HG03565 (cell line): ENCODE measurements at regions not wholly inside any gene's neighbourhood (a gene's known extent, or its start where the extent isn't known, plus 50 kb on each side); places are given as distances from the start of the nearest gene placed in this dataset.

Experiments
- ATAC-seq: cut with Tn5 transposase; IDR thresholded peaks from one replicate; pipeline ENCODE4 v1.9.1; 2021; ENCODE audit warnings: mild to moderate bottlenecking, moderate library complexity; ENCODE audit not compliant: unreplicated experiment

GRCh38 chr10:104505521-104506042 lies 135.5 kb upstream of the SORCS3 start:
- no peak for ATAC-seq

- no peak for ATAC-seq
Observed at GRCh38 chr10:104509981-104510380, 131.1 kb upstream of the SORCS3 start.

GRCh38 chr10:104510644-104511043 lies 130.4 kb upstream of the SORCS3 start:
- ATAC-seq: no peak

- no peak for ATAC-seq
Observed at GRCh38 chr10:104512800-104513199, 128.3 kb upstream of the SORCS3 start.

- ATAC-seq: no peak
Observed at GRCh38 chr10:104515678-104516199, 125.4 kb upstream of the SORCS3 start.

- ATAC-seq: no peak
Observed at GRCh38 chr10:104516986-104517385, 124.1 kb upstream of the SORCS3 start.

GRCh38 chr10:104517946-104518345 lies 123.1 kb upstream of the SORCS3 start:
- no peak for ATAC-seq

GRCh38 chr10:104518891-104519290 lies 122.2 kb upstream of the SORCS3 start:
- no peak for ATAC-seq

GRCh38 chr10:104520653-104521052 lies 120.4 kb upstream of the SORCS3 start:
- no peak for ATAC-seq

GRCh38 chr10:104521901-104522694 lies 119.0 kb upstream of the SORCS3 start:
- no peak for ATAC-seq

GRCh38 chr10:104526188-104526587 lies 114.9 kb upstream of the SORCS3 start:
- ATAC-seq: no peak

- no peak for ATAC-seq
Observed at GRCh38 chr10:104527013-104527412, 114.1 kb upstream of the SORCS3 start.

GRCh38 chr10:104540181-104540580 lies 100.9 kb upstream of the SORCS3 start:
- ATAC-seq: no peak

- no peak for ATAC-seq
Observed at GRCh38 chr10:104541820-104542219, 99.3 kb upstream of the SORCS3 start.

GRCh38 chr10:104546336-104546735 lies 94.8 kb upstream of the SORCS3 start:
- no peak for ATAC-seq

- no peak for ATAC-seq
Observed at GRCh38 chr10:104546756-104547155, 94.3 kb upstream of the SORCS3 start.

GRCh38 chr10:104548090-104548489 lies 93.0 kb upstream of the SORCS3 start:
- ATAC-seq: no peak

- ATAC-seq: no peak
Observed at GRCh38 chr10:104556831-104557230, 84.3 kb upstream of the SORCS3 start.

GRCh38 chr10:104557966-104558365 lies 83.1 kb upstream of the SORCS3 start:
- no peak for ATAC-seq

GRCh38 chr10:104559935-104560334 lies 81.2 kb upstream of the SORCS3 start:
- no peak for ATAC-seq

- ATAC-seq: no peak
Observed at GRCh38 chr10:104563051-104563450, 78.0 kb upstream of the SORCS3 start.

- ATAC-seq: no peak
Observed at GRCh38 chr10:104563548-104563947, 77.5 kb upstream of the SORCS3 start.
